ENCODE measurements at regions not wholly inside any gene's neighbourhood (a gene's known extent, or its start where the extent isn't known, plus 50 kb on each side); places are given as distances from the start of the nearest gene placed in this dataset.

DNA sequence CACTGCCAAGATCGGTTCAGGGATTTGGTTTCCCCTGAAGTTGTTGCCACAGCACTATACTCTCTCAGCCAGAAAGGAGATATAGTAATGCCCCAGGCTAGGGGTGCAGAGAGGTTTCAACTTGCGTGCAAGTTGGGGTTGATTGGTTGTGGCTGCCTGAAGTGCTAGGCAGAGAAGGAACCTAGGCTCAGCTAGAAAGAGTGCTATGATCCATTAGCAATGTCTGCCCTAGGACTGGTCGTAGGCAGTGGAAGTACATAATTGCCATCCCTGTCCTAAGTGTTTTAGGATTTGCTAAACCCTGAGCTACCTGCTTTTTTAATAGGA is 136.6 kb upstream of the SMIM23 start:
- Histone ChIP-seq H3K27ac (no peak overlapping the region), H3K36me3 (ENCODE audit: insufficient read depth in 1 of 2, low read depth in 1 of 2) (no peaks in the 10 kb centered on the region), H3K4me1 (no peaks in the 10 kb centered on the region), H3K27me3 (ENCODE audit: insufficient read depth in 3 of 3, low read length in 2 of 3) (peaks cover 0 to 7% (median 0%) of the 10 kb centered on the region in 3 donors), H3K4me3 (no peak overlapping the region), H3K9me3 (no peaks in the 10 kb centered on the region)
- WGBS, 3 donors: 79 to 83% (median 80%) methylated on average over 3 of the region's 3 CpGs
- no peak for ATAC-seq
- DNase-seq: no peak
- TF ChIP-seq, protein P1, sequence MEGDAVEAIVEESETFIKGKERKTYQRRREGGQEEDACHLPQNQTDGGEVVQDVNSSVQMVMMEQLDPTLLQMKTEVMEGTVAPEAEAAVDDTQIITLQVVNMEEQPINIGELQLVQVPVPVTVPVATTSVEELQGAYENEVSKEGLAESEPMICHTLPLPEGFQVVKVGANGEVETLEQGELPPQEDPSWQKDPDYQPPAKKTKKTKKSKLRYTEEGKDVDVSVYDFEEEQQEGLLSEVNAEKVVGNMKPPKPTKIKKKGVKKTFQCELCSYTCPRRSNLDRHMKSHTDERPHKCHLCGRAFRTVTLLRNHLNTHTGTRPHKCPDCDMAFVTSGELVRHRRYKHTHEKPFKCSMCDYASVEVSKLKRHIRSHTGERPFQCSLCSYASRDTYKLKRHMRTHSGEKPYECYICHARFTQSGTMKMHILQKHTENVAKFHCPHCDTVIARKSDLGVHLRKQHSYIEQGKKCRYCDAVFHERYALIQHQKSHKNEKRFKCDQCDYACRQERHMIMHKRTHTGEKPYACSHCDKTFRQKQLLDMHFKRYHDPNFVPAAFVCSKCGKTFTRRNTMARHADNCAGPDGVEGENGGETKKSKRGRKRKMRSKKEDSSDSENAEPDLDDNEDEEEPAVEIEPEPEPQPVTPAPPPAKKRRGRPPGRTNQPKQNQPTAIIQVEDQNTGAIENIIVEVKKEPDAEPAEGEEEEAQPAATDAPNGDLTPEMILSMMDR (IDR thresholded peaks at IDR 0.05): no peak
- intact Hi-C loops (cut with DNase I): no loop called here

DNA sequence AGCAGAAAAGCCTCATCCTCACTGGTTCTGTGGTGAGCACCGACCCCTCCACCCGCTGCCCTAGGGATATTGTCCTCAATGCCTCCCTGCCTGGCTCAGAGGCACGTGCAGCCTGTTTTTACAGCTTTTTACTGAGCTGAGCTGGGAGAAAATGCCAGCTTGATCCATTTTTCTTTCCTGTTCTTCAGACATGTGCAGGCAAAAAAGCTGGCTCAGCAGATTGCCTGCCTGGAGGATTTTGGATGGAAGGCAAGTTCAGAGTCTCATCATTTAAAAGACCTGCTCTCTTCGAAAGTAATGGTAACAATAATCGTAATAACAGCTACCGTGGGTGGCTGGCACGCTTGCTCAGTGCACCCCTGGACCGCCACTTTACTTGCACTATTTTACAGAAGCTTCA is 135.0 kb upstream of the SMIM23 start:
- Histone ChIP-seq H3K4me3 (no peak overlapping the region), H3K27me3 (ENCODE audit: insufficient read depth in 3 of 3, low read length in 2 of 3) (peaks cover 0 to 7% (median 0%) of the 10 kb centered on the region in 3 donors), H3K27ac (no peak overlapping the region), H3K36me3 (ENCODE audit: insufficient read depth in 1 of 2, low read depth in 1 of 2) (no peaks in the 10 kb centered on the region), H3K4me1 (no peaks in the 10 kb centered on the region), H3K9me3 (no peaks in the 10 kb centered on the region)
- WGBS, 3 donors: 79 to 84% (median 80%) methylated on average over 8 of the region's 8 CpGs
- ATAC-seq (no peak), DNase-seq (no peak)
- intact Hi-C loops (cut with DNase I): no loop called here
- TF ChIP-seq, protein P1 (IDR thresholded peaks at IDR 0.05): no peak

DNA sequence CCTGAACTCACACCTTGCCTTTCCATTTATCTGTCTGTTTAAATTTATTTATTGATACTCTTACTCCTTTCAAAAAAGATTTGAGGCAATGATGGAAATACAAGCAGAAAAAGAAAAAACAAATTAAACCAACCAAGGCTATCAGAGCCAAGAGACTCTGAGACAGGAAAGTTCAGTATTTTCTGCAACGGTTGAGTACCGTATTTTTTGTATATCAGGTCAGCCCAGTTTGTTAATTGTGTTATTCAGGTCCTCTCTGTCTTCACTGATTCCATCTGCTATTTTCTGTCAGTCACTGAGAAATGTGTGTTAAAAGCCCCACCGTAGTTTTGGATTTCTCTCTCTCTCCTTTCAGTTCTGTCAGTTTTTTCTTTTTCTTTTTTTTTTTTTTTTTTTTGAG is 134.5 kb upstream of the SMIM23 start:
- WGBS, 3 donors: 36 to 61% (median 46%) methylated on average over 3 of the region's 3 CpGs
- intact Hi-C loops (cut with DNase I): no loop called here
- no peak for DNase-seq
- Histone ChIP-seq H3K9me3 (no peaks in the 10 kb centered on the region), H3K36me3 (ENCODE audit: insufficient read depth in 1 of 2, low read depth in 1 of 2) (no peaks in the 10 kb centered on the region), H3K27ac (no peak overlapping the region), H3K27me3 (ENCODE audit: insufficient read depth in 3 of 3, low read length in 2 of 3) (peaks cover 0 to 6% (median 0%) of the 10 kb centered on the region in 3 donors), H3K4me1 (no peaks in the 10 kb centered on the region), H3K4me3 (no peak overlapping the region)
- no peak for ATAC-seq
- TF ChIP-seq, protein P1 (IDR thresholded peaks at IDR 0.05): no peak

DNA sequence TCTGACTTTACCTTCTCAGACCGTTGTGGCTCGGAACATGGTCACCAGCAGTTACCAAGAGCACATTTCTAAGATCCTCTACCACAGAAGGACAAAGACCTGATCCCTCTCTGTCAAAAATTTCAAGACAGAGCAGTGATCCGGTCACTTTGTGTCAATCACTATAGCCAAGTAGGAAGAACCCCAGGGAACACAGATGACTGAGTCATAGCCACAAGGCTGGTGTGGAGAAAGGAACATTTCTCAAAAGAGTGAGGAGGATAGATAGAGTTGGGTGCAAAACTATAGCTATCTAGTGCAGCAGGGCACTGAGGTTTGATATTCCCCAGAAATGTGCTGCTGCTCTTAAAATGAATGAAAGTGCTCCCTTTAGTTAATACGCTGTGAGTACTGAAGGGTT is 130.7 kb upstream of the SMIM23 start:
- no peaks in the 10 kb centered on the region for H3K4me1 ChIP-seq
- 75 to 96% (median 91%) methylated on average over 4 of the region's 4 CpGs for WGBS, 3 donors
- TF ChIP-seq, protein P1 (IDR thresholded peaks at IDR 0.05): no peak
- H3K27ac ChIP-seq: no peak overlapping the region
- H3K27me3 ChIP-seq (ENCODE audit: insufficient read depth in 3 of 3, low read length in 2 of 3): no peaks in the 10 kb centered on the region
- intact Hi-C loops (cut with DNase I): no loop called here
- DNase-seq: no peak
- H3K36me3 ChIP-seq (ENCODE audit: insufficient read depth in 1 of 2, low read depth in 1 of 2): no peaks in the 10 kb centered on the region
- H3K9me3 ChIP-seq: no peaks in the 10 kb centered on the region
- no peak overlapping the region for H3K4me3 ChIP-seq
- ATAC-seq: no peak

DNA sequence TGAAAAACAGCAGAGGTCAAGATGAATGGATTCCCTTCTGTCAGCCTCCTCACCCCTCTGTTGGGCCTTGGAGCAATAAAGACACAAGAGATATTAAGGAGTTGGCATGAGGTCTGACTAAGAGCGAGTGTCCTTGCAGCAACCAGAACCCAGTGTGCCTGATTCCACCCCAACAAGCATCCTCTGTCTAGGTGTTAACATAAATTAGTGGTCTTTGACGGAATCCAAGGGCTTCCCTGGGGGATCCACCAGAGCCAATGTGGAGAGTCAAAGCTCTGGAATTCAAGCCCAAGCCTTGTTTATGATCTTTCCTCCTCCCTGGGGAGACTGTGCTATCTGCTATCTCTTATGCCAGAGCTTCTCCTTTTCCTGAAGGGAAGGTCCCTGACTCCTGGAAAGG is 128.1 kb upstream of the SMIM23 start:
- WGBS, 3 donors: 70 to 77% (median 71%) methylated on average over 2 of the region's 2 CpGs

More for the DNA sequence above, 128.1 kb upstream of the SMIM23 start:
- Histone ChIP-seq H3K27me3 (ENCODE audit: insufficient read depth in 3 of 3, low read length in 2 of 3) (no peaks in the 10 kb centered on the region), H3K36me3 (ENCODE audit: insufficient read depth in 1 of 2, low read depth in 1 of 2) (no peaks in the 10 kb centered on the region), H3K27ac (no peak overlapping the region), H3K4me1 (no peaks in the 10 kb centered on the region), H3K9me3 (no peaks in the 10 kb centered on the region), H3K4me3 (no peak overlapping the region)
- DNase-seq: no peak
- intact Hi-C loops (cut with DNase I): no loop called here
- ATAC-seq: no peak
- TF ChIP-seq, protein P1 (IDR thresholded peaks at IDR 0.05): no peak
